Right lobe of liver (tissue), 4 donors: ENCODE measurements at regions not wholly inside any gene's neighbourhood (a gene's known extent, or its start where the extent isn't known, plus 50 kb on each side); places are given as distances from the start of the nearest gene placed in this dataset.

Experiments
- CTCF ChIP-seq, 4 donors: fragments of 200-600 bp in 3 of 4; fragments of 450-650 bp in 1 of 4; IDR thresholded peaks; one replicate each; pipeline versions ENCODE4 v1.5.1 to v1.8.0; 2016 to 2022; ENCODE audit warnings: antibody characterized with exemption in 4 of 4, mild to moderate bottlenecking in 2 of 4
- POLR2A ChIP-seq: fragments of 450-650 bp; IDR thresholded peaks from one replicate; pipeline ENCODE4 v1.6.1; 2017; ENCODE audit warnings: antibody characterized with exemption, mild to moderate bottlenecking
- donor health status: DM: no; HTN: no; CAD: no.
- donor health status: DM: no; HTN: no; CAD: no.
- donor health status: DM: no; HTN: yes; CAD: no.

GRCh38 chr5:33223563-33224284 is 217.0 kb upstream of the TARS1 start:
- no peak for TF ChIP-seq CTCF (IDR thresholded peaks at IDR 0.05)
- no peak for TF ChIP-seq POLR2A
